ENCODE measurements at regions not wholly inside any gene's neighbourhood (a gene's known extent, or its start where the extent isn't known, plus 50 kb on each side); places are given as distances from the start of the nearest gene placed in this dataset.
"Not testable (repeated sequence)": the region's sequence is repeated elsewhere in the genome, so short reads cannot be mapped to it uniquely, and the experiment has no call there.

DNA sequence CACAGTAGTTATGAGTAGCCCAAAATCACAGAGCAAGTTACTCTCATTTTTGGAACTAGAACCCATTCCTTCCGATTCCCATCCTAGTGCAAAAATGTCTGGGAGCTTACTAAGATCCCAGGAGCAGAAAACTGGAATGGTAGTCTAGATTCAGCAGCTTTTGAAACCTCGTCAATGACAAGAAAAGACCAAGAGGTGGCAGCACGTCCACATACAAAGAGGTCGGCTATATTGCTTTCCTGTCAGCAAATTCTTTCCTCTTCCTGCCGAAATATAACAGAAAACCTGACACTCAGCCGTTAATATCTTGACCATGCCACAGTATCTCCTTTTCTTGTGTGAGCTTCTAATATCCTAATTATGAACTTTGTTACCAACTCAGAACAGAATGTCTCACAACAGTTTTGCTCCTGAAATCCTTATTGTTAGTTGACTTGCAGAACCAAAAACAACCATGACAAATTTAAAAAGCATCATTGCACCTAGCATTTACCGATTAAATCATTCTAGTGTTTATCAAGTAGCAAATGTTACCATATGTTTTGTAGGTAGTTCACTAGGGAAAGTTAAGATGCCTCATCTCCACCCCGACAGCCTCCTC is 92.8 kb upstream of the OR9G4 start:
- Histone ChIP-seq H3K4me1 (peaks cover 0 to 5% (median 3%) of the 10 kb centered on the region in 4 donors), H3K27ac (no peak overlapping the region), H3K36me3 (no peaks in the 10 kb centered on the region), H3K27me3 (no peaks in the 10 kb centered on the region), H3K4me3 (no peak overlapping the region), H3K9me3 (no peaks in the 10 kb centered on the region)
- intact Hi-C loops (cut with DNase I; ENCODE audit: low total_unique reads), result loop anchor here (10.0 kb wide), 1 partner anchor 403 kb away; no protein-coding TSS in a partner anchor
- TF ChIP-seq, protein P1, sequence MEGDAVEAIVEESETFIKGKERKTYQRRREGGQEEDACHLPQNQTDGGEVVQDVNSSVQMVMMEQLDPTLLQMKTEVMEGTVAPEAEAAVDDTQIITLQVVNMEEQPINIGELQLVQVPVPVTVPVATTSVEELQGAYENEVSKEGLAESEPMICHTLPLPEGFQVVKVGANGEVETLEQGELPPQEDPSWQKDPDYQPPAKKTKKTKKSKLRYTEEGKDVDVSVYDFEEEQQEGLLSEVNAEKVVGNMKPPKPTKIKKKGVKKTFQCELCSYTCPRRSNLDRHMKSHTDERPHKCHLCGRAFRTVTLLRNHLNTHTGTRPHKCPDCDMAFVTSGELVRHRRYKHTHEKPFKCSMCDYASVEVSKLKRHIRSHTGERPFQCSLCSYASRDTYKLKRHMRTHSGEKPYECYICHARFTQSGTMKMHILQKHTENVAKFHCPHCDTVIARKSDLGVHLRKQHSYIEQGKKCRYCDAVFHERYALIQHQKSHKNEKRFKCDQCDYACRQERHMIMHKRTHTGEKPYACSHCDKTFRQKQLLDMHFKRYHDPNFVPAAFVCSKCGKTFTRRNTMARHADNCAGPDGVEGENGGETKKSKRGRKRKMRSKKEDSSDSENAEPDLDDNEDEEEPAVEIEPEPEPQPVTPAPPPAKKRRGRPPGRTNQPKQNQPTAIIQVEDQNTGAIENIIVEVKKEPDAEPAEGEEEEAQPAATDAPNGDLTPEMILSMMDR (IDR thresholded peaks at IDR 0.05), result peak; percentile 54 to 74 (median 68)
- TF ChIP-seq POLR2AphosphoS5 (IDR thresholded peaks at IDR 0.05) (no peak), EP300 (IDR thresholded peaks at IDR 0.05; ENCODE audit: low read depth) (no peak), POLR2A (IDR thresholded peaks at IDR 0.05) (no peak)
- in situ Hi-C loops (cut with MboI; ENCODE audit: low pct_ligation_motif_present in 1 of 4, low pct_unique_long_range_greater_than_20kb in 1 of 4, low sequenced_read_pairs in 3 of 4), result loop anchor here in 2 of 4 donors (10.0 to 25.0 kb wide), 3 partner anchors 271 to 421 kb away; no protein-coding TSS in a partner anchor
- 15 to 16% methylated on average over 6 to 8 of the region's 8 CpGs for WGBS, 2 donors (ENCODE audit: low coverage in 1 of 2)
- peak; percentile 57 for DNase-seq

DNA sequence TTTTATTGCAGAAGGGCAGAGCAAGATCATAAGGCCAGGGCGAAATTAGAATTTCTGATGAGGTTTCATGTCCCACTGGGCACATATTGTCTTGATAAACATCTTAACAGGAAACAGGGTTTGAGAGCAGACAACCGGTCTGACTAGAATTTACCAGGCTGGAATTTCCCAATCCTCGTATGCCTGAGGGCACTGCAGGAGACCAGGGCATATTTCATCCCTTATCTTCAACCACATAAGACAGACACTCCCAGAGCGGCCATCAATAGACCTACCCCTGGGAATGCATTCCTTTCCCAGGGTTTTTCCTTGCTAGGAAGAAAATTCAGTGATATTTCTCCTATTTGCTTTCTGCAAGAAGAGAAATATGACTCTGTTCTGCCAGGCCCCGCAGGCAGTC is 78.9 kb upstream of the OR9G4 start:
- WGBS, 2 donors (ENCODE audit: low coverage in 1 of 2), result 71 to 86% methylated on average over 4 to 5 of the region's 5 CpGs
- intact Hi-C loops (cut with DNase I; ENCODE audit: low total_unique reads); H3K4me1 ChIP-seq: not testable (repeated sequence)

DNA sequence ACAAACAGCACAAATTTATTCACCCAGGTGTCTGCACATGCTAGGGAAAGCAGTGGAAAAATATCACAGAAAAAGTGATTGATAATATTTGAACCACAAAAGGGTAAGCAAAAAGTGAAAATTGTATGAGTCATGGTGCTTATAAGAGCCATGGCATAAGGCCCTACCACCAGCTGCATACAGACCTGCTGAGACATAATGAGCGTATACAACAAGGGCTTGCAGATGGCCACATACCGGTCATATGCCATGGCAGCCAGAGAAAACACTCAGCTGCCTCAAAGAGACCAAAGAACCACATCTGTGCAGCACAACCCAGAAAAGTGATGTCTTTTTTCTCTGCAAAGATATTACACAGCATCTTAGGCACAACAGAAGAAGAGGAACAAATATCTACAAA is 71.4 kb upstream of the OR9G4 start:
- Histone ChIP-seq H3K27me3 (no peaks in the 10 kb centered on the region), H3K4me3 (no peak overlapping the region), H3K4me1 (no peaks in the 10 kb centered on the region), H3K36me3 (no peaks in the 10 kb centered on the region), H3K9me3 (no peaks in the 10 kb centered on the region), H3K27ac (no peak overlapping the region)
- in situ Hi-C loops (cut with MboI; ENCODE audit: low pct_ligation_motif_present in 1 of 4, low pct_unique_long_range_greater_than_20kb in 1 of 4, low sequenced_read_pairs in 3 of 4), result no loop called here
- DNase-seq, result no peak
- 38 to 79% methylated on average over 2 of the region's 2 CpGs for WGBS, 2 donors (ENCODE audit: low coverage in 1 of 2)
- intact Hi-C loops (cut with DNase I; ENCODE audit: low total_unique reads), result no loop called here
- TF ChIP-seq, protein P1 (IDR thresholded peaks at IDR 0.05), result no peak
- TF ChIP-seq POLR2AphosphoS5 (IDR thresholded peaks at IDR 0.05) (no peak), EP300 (IDR thresholded peaks at IDR 0.05; ENCODE audit: low read depth) (no peak), POLR2A (IDR thresholded peaks at IDR 0.05) (no peak)

More for the DNA sequence above, 78.9 kb upstream of the OR9G4 start:
- H3K36me3 ChIP-seq, H3K27ac ChIP-seq, H3K27me3 ChIP-seq, H3K4me3 ChIP-seq, DNase-seq: not testable (repeated sequence)
- H3K9me3 ChIP-seq, result peaks cover 3 to 10% of the 10 kb centered on the region in 2 donors
- in situ Hi-C loops (cut with MboI; ENCODE audit: low pct_ligation_motif_present in 1 of 4, low pct_unique_long_range_greater_than_20kb in 1 of 4, low sequenced_read_pairs in 3 of 4), result loop anchor here in 1 of 4 donors (25.0 kb wide), 2 partner anchors 285 to 435 kb away; no protein-coding TSS in a partner anchor

DNA sequence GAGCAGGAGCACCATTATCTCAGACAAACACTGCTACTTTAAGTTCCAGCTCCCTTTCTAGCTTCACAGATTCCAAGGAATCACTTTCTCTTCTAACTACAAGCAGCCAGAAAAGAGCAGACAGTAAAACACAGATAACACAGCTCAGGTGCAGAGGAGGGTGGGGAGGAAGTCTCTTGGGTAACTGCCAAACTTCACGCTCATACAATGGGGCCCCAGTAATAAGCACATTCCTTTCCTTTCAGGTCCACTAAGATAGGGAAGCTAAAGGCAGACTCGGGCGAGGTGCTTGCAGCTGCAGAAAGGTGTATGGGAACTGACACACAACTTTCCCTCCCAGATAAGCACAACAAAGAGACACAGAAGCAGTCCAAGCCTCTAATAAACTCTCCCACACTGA is 69.2 kb upstream of the OR9G4 start:
- H3K4me3 ChIP-seq, result no peak overlapping the region
- no peaks in the 10 kb centered on the region for H3K4me1 ChIP-seq
- no peaks in the 10 kb centered on the region for H3K27me3 ChIP-seq
- intact Hi-C loops (cut with DNase I; ENCODE audit: low total_unique reads), result no loop called here
- no peaks in the 10 kb centered on the region for H3K9me3 ChIP-seq
- WGBS, 2 donors (ENCODE audit: low coverage in 1 of 2), result 37 to 53% methylated on average over 3 of the region's 3 CpGs
- in situ Hi-C loops (cut with MboI; ENCODE audit: low pct_ligation_motif_present in 1 of 4, low pct_unique_long_range_greater_than_20kb in 1 of 4, low sequenced_read_pairs in 3 of 4), result no loop called here
- H3K27ac ChIP-seq, result no peak overlapping the region
- peak; percentile 30 for DNase-seq
- TF ChIP-seq EP300 (IDR thresholded peaks at IDR 0.05; ENCODE audit: low read depth) (no peak), POLR2A (IDR thresholded peaks at IDR 0.05) (no peak), POLR2AphosphoS5 (IDR thresholded peaks at IDR 0.05) (no peak)
- TF ChIP-seq, protein P1 (IDR thresholded peaks at IDR 0.05), result no peak
- H3K36me3 ChIP-seq, result no peaks in the 10 kb centered on the region

DNA sequence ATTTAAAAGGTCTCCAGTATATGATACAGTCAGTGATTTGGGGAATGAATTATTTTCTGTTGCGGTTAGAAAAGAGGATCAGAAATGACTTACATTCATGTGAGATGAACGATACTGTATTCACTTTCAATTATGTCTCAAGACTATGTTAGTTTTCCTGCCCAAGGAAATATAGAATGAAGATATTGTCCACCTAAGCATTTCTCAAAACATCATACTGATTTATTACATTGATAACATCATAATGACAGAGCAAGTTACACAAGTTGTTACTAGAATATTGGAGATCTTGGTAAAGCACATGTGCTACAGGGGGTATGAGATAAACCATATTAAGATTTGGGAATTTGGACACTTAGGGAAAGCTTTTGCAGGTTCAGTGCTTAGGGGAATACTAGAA is 67.8 kb upstream of the OR9G4 start:
- in situ Hi-C loops (cut with MboI; ENCODE audit: low pct_ligation_motif_present in 1 of 4, low pct_unique_long_range_greater_than_20kb in 1 of 4, low sequenced_read_pairs in 3 of 4) (no loop called here), intact Hi-C loops (cut with DNase I; ENCODE audit: low total_unique reads) (no loop called here)
- no peak overlapping the region for H3K27ac ChIP-seq
- H3K27me3 ChIP-seq, result no peaks in the 10 kb centered on the region
- H3K36me3 ChIP-seq, result no peaks in the 10 kb centered on the region
- DNase-seq, result no peak
- WGBS, 2 donors (ENCODE audit: low coverage in 1 of 2), result 81 to 82% methylated on average over 2 of the region's 2 CpGs
- H3K9me3 ChIP-seq, result no peaks in the 10 kb centered on the region
- H3K4me1 ChIP-seq, result no peaks in the 10 kb centered on the region
- TF ChIP-seq, protein P1 (IDR thresholded peaks at IDR 0.05), result no peak
- TF ChIP-seq POLR2AphosphoS5 (IDR thresholded peaks at IDR 0.05) (no peak), EP300 (IDR thresholded peaks at IDR 0.05; ENCODE audit: low read depth) (no peak), POLR2A (IDR thresholded peaks at IDR 0.05) (no peak)
- no peak overlapping the region for H3K4me3 ChIP-seq

Data from transverse colon (tissue), 4 donors.